ENCODE measurements at regions not wholly inside any gene's neighbourhood (a gene's known extent, or its start where the extent isn't known, plus 50 kb on each side); places are given as distances from the start of the nearest gene placed in this dataset.

DNA sequence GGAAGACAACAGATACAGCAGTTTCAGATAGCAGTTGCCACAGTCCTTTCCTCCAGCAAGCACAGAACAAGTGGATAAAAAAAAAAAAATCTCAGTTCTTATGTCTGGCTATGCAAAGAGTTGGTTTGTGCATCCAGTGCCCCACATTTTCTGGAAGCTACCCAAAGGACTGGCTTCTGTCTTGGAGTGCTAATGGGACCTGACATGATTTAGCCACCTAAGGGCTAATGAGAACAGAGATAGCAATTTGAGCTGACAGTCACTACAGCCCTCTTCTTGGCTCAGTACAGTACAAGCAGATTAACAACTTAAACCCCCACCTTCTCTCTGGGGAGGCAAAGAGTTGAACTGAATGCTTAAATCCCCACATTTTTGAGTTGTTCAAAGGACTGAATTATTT lies 976.8 kb downstream of the TBC1D32 start (continued):
- TF ChIP-seq PRDM15 (CRISPR knock-in tag; IDR thresholded peaks at IDR 0.05), result no peak
- TF ChIP-seq AFF4 (CRISPR knock-in tag; IDR thresholded peaks at IDR 0.05; ENCODE audit: borderline replicate concordance), result no peak

DNA sequence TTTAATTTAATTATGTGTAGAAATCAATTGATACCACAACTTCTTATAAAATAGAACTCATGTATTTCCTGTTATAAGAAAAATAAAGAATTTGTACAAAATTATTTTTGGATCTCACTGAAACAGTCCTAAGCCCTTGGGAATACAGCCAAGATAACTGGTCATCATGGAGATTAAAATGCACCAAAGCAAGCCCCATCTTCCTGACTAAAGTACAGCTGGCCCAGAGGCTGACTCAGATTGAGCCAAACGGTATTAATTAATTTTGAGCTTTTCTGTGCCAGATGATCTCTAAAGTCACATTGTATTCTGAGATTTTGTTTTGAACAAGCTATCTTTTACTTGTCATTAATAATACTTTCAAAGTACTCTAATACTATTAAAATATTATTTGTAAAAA lies 978.5 kb downstream of the TBC1D32 start:
- Mint-ChIP-seq H3K27me3 (ENCODE audit: low read depth) (peaks cover 4% of the 10 kb centered on the region; the same call in 1 of the 2 replicates), H3K9me3 (peaks cover 37% of the 10 kb centered on the region), H3K36me3 (peaks cover 25% of the 10 kb centered on the region), H3K4me3 (no peak overlapping the region), H3K27ac (no peak overlapping the region), H3K4me1 (peaks cover 20% of the 10 kb centered on the region)
- ATAC-seq (no peak), DNase-seq (ENCODE audit: low spot score) (no peak)
- CTCF ChIA-PET, result no interaction called here
- POLR2A ChIA-PET, result no interaction called here
- TF ChIP-seq ESRRA (CRISPR knock-in tag; IDR thresholded peaks at IDR 0.05; ENCODE audit: borderline replicate concordance) (no peak), E2F5 (CRISPR knock-in tag; IDR thresholded peaks at IDR 0.05) (no peak), PRDM15 (CRISPR knock-in tag; IDR thresholded peaks at IDR 0.05) (no peak), JAZF1 (CRISPR knock-in tag; IDR thresholded peaks at IDR 0.05) (no peak), SOX15 (CRISPR knock-in tag; IDR thresholded peaks at IDR 0.05) (no peak), ELF4 (CRISPR knock-in tag; IDR thresholded peaks at IDR 0.05; ENCODE audit: low read depth) (no peak), ETV6 (CRISPR knock-in tag; IDR thresholded peaks at IDR 0.05) (no peak), E2F4 (CRISPR knock-in tag; IDR thresholded peaks at IDR 0.05; ENCODE audit: borderline replicate concordance, low read depth) (no peak), ZNF396 (CRISPR knock-in tag; IDR thresholded peaks at IDR 0.05; ENCODE audit: borderline replicate concordance) (no peak), ZNF232 (CRISPR knock-in tag; IDR thresholded peaks at IDR 0.05) (no peak), TEAD4 (CRISPR knock-in tag; IDR thresholded peaks at IDR 0.05) (no peak), HMGA2 (CRISPR knock-in tag; IDR thresholded peaks at IDR 0.05) (no peak)
- TF ChIP-seq, protein P1, sequence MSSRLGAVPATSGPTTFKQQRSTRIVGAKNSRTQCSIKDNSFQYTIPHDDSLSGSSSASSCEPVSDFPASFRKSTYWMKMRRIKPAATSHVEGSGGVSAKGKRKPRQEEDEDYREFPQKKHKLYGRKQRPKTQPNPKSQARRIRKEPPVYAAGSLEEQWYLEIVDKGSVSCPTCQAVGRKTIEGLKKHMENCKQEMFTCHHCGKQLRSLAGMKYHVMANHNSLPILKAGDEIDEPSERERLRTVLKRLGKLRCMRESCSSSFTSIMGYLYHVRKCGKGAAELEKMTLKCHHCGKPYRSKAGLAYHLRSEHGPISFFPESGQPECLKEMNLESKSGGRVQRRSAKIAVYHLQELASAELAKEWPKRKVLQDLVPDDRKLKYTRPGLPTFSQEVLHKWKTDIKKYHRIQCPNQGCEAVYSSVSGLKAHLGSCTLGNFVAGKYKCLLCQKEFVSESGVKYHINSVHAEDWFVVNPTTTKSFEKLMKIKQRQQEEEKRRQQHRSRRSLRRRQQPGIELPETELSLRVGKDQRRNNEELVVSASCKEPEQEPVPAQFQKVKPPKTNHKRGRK (CRISPR knock-in tag; IDR thresholded peaks at IDR 0.05; ENCODE audit: borderline replicate concordance), result no peak
- TF ChIP-seq, protein P2, sequence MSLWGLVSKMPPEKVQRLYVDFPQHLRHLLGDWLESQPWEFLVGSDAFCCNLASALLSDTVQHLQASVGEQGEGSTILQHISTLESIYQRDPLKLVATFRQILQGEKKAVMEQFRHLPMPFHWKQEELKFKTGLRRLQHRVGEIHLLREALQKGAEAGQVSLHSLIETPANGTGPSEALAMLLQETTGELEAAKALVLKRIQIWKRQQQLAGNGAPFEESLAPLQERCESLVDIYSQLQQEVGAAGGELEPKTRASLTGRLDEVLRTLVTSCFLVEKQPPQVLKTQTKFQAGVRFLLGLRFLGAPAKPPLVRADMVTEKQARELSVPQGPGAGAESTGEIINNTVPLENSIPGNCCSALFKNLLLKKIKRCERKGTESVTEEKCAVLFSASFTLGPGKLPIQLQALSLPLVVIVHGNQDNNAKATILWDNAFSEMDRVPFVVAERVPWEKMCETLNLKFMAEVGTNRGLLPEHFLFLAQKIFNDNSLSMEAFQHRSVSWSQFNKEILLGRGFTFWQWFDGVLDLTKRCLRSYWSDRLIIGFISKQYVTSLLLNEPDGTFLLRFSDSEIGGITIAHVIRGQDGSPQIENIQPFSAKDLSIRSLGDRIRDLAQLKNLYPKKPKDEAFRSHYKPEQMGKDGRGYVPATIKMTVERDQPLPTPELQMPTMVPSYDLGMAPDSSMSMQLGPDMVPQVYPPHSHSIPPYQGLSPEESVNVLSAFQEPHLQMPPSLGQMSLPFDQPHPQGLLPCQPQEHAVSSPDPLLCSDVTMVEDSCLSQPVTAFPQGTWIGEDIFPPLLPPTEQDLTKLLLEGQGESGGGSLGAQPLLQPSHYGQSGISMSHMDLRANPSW (CRISPR knock-in tag; conservative IDR thresholded peaks at IDR 0.05; ENCODE audit: low read depth), result no peak
